ENCODE measurements at regions not wholly inside any gene's neighbourhood (a gene's known extent, or its start where the extent isn't known, plus 50 kb on each side); places are given as distances from the start of the nearest gene placed in this dataset.

- no peak overlapping the region for H3K4me3 ChIP-seq (ENCODE audit: low read depth, low read length)
- TF ChIP-seq CTCF (IDR thresholded peaks at IDR 0.05; ENCODE audit: low read depth, low read length): no peak
Observed at GRCh38 chr2:23238011-23238657, 146.8 kb upstream of the KLHL29 start.

- TF ChIP-seq CTCF (IDR thresholded peaks at IDR 0.05; ENCODE audit: low read depth, low read length): no peak
- H3K4me3 ChIP-seq (ENCODE audit: low read depth, low read length): no peak overlapping the region
Observed at GRCh38 chr2:23239374-23239773, 145.6 kb upstream of the KLHL29 start.

GRCh38 chr2:23241121-23241520, 143.9 kb upstream of the KLHL29 start:
- H3K4me3 ChIP-seq (ENCODE audit: low read depth, low read length): no peak overlapping the region
- no peak for TF ChIP-seq CTCF (IDR thresholded peaks at IDR 0.05; ENCODE audit: low read depth, low read length)

- H3K4me3 ChIP-seq (ENCODE audit: low read depth, low read length): no peak overlapping the region
- TF ChIP-seq CTCF (IDR thresholded peaks at IDR 0.05; ENCODE audit: low read depth, low read length): no peak
Observed at GRCh38 chr2:23241611-23242245, 143.3 kb upstream of the KLHL29 start.

GRCh38 chr2:23243073-23243659, 141.8 kb upstream of the KLHL29 start:
- TF ChIP-seq CTCF (IDR thresholded peaks at IDR 0.05; ENCODE audit: low read depth, low read length): no peak
- H3K4me3 ChIP-seq (ENCODE audit: low read depth, low read length): no peak overlapping the region

GRCh38 chr2:23244617-23245016, 140.4 kb upstream of the KLHL29 start:
- H3K4me3 ChIP-seq (ENCODE audit: low read depth, low read length): no peak overlapping the region
- TF ChIP-seq CTCF (IDR thresholded peaks at IDR 0.05; ENCODE audit: low read depth, low read length): no peak

GRCh38 chr2:23246992-23247683, 137.8 kb upstream of the KLHL29 start:
- H3K4me3 ChIP-seq (ENCODE audit: low read depth, low read length): no peak overlapping the region
- TF ChIP-seq CTCF (IDR thresholded peaks at IDR 0.05; ENCODE audit: low read depth, low read length): no peak
